ENCODE measurements at regions not wholly inside any gene's neighbourhood (a gene's known extent, or its start where the extent isn't known, plus 50 kb on each side); places are given as distances from the start of the nearest gene placed in this dataset.

DNA sequence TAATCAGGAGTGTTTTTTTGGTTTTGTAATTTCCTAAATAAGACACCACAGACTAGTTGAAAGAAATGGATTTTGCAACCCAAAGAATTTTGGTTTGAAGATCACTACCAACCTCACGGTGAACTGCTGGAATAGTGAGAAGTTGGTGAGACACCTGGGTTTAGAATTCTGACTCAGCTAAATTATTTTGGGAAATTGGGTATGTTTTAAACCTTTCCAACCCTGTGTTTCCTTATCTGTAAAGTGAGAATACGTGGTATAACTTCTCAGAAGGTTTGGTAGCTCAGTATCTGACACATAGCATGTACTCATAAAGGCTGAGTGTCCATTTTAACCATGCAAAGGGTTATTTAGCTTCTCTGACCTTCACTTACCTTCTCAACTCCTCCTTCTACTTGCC is 261.9 kb downstream of the FOXA2 start:
- TF ChIP-seq CCAR2 (optimal IDR thresholded peaks at IDR 0.05; ENCODE audit: low read depth, low read length) (no peak), POLR2G (IDR thresholded peaks at IDR 0.05; ENCODE audit: low read depth, low read length) (no peak), NR2F2 (IDR thresholded peaks at IDR 0.05; ENCODE audit: borderline replicate concordance, low read depth) (no peak), KAT7 (CRISPR knock-in tag; IDR thresholded peaks at IDR 0.05; ENCODE audit: borderline replicate concordance) (no peak), THRA (CRISPR knock-in tag; IDR thresholded peaks at IDR 0.05; ENCODE audit: borderline replicate concordance) (no peak), FOXA1 (IDR thresholded peaks at IDR 0.05) (no peak), FOXA1 (CRISPR knock-in tag; IDR thresholded peaks at IDR 0.05) (no peak), ZNF619 (CRISPR knock-in tag; IDR thresholded peaks at IDR 0.05) (no peak), SNAPC5 (CRISPR knock-in tag; IDR thresholded peaks at IDR 0.05; ENCODE audit: borderline replicate concordance) (no peak), HNF4A (CRISPR knock-in tag; IDR thresholded peaks at IDR 0.05) (no peak), NR1H2 (CRISPR knock-in tag; IDR thresholded peaks at IDR 0.05; ENCODE audit: borderline replicate concordance, low read depth) (no peak), ZNF296 (CRISPR knock-in tag; conservative IDR thresholded peaks at IDR 0.05) (no peak)
- TF ChIP-seq, protein P1, sequence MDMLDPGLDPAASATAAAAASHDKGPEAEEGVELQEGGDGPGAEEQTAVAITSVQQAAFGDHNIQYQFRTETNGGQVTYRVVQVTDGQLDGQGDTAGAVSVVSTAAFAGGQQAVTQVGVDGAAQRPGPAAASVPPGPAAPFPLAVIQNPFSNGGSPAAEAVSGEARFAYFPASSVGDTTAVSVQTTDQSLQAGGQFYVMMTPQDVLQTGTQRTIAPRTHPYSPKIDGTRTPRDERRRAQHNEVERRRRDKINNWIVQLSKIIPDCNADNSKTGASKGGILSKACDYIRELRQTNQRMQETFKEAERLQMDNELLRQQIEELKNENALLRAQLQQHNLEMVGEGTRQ (IDR thresholded peaks at IDR 0.05; ENCODE audit: low read depth, low read length) = no peak
- TF ChIP-seq, protein P1 (CRISPR knock-in tag; IDR thresholded peaks at IDR 0.05; ENCODE audit: borderline replicate concordance) = no peak
- TF ChIP-seq, protein P2, sequence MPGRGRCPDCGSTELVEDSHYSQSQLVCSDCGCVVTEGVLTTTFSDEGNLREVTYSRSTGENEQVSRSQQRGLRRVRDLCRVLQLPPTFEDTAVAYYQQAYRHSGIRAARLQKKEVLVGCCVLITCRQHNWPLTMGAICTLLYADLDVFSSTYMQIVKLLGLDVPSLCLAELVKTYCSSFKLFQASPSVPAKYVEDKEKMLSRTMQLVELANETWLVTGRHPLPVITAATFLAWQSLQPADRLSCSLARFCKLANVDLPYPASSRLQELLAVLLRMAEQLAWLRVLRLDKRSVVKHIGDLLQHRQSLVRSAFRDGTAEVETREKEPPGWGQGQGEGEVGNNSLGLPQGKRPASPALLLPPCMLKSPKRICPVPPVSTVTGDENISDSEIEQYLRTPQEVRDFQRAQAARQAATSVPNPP (CRISPR knock-in tag; IDR thresholded peaks at IDR 0.05) = no peak

Data from HepG2 (cell line).